ENCODE measurements at regions not wholly inside any gene's neighbourhood (a gene's known extent, or its start where the extent isn't known, plus 50 kb on each side); places are given as distances from the start of the nearest gene placed in this dataset.

GRCh38 chr2:108129636-108130035 is 110.1 kb upstream of the SULT1C3 start:
- POLR2A ChIA-PET: no interaction called here
- H3K27ac ChIP-seq (ENCODE audit: low read length): no peak overlapping the region
- no peaks in the 10 kb centered on the region for H3K27me3 ChIP-seq (replicated peaks in 1 of 2; ENCODE audit: control insufficient read depth in 2 of 2, extremely low read depth in 1 of 2, insufficient read depth in 2 of 2, low read length in 1 of 2)
- H3K36me3 ChIP-seq (ENCODE audit: control insufficient read depth in 2 of 2, extremely low read depth in 1 of 2, insufficient read depth in 1 of 2, low read length in 1 of 2): no peaks in the 10 kb centered on the region
- H3K9me3 ChIP-seq: no peaks in the 10 kb centered on the region
- WGBS (ENCODE audit: insufficient coverage): 0% methylated on average over 1 of the region's 4 CpGs
- ATAC-seq (replicated peaks in 1 of 4): no peak
- H3K4me3 ChIP-seq (ENCODE audit: control insufficient read depth in 1 of 2, extremely low read depth in 1 of 2, low read length in 1 of 2): no peak overlapping the region
- no peaks in the 10 kb centered on the region for H3K9me3 Mint-ChIP-seq
- H3K4me3 Mint-ChIP-seq: no peak overlapping the region
- DNase-seq: no peak
- CTCF ChIA-PET: no interaction called here
- no peaks in the 10 kb centered on the region for H3K36me3 Mint-ChIP-seq
- H3K27ac Mint-ChIP-seq: no peak overlapping the region
- no peaks in the 10 kb centered on the region for H3K4me1 Mint-ChIP-seq
- no peaks in the 10 kb centered on the region for H3K27me3 Mint-ChIP-seq
- H3K4me1 ChIP-seq (ENCODE audit: control insufficient read depth in 1 of 2, extremely low read depth in 1 of 2, insufficient read depth in 2 of 2, low read length in 2 of 2): no peaks in the 10 kb centered on the region

- ChIA-PET CTCF (no interaction called here), POLR2A (no interaction called here)
- H3K4me1 ChIP-seq (ENCODE audit: control insufficient read depth in 1 of 2, extremely low read depth in 1 of 2, insufficient read depth in 2 of 2, low read length in 2 of 2): no peaks in the 10 kb centered on the region
- no peaks in the 10 kb centered on the region for H3K36me3 Mint-ChIP-seq
- no peak overlapping the region for H3K27ac Mint-ChIP-seq
- DNase-seq: no peak
- H3K4me1 Mint-ChIP-seq: no peaks in the 10 kb centered on the region
- H3K9me3 Mint-ChIP-seq: no peaks in the 10 kb centered on the region
- H3K27me3 ChIP-seq (replicated peaks in 1 of 2; ENCODE audit: control insufficient read depth in 2 of 2, extremely low read depth in 1 of 2, insufficient read depth in 2 of 2, low read length in 1 of 2): no peaks in the 10 kb centered on the region
- no peak overlapping the region for H3K4me3 ChIP-seq (ENCODE audit: control insufficient read depth in 1 of 2, extremely low read depth in 1 of 2, low read length in 1 of 2)
- H3K36me3 ChIP-seq (ENCODE audit: control insufficient read depth in 2 of 2, extremely low read depth in 1 of 2, insufficient read depth in 1 of 2, low read length in 1 of 2): no peaks in the 10 kb centered on the region
- no peak overlapping the region for H3K4me3 Mint-ChIP-seq
- no peak for ATAC-seq (replicated peaks in 1 of 4)
- no peaks in the 10 kb centered on the region for H3K9me3 ChIP-seq
- no peaks in the 10 kb centered on the region for H3K27me3 Mint-ChIP-seq
- no peak overlapping the region for H3K27ac ChIP-seq (ENCODE audit: low read length)
- 71% methylated on average over 1 of the region's 2 CpGs for WGBS (ENCODE audit: insufficient coverage)
Observed at GRCh38 chr2:108133457-108133856, 106.3 kb upstream of the SULT1C3 start.

- no peak overlapping the region for H3K27ac Mint-ChIP-seq
- H3K36me3 ChIP-seq (ENCODE audit: control insufficient read depth in 2 of 2, extremely low read depth in 1 of 2, insufficient read depth in 1 of 2, low read length in 1 of 2): no peaks in the 10 kb centered on the region
- ATAC-seq (replicated peaks in 1 of 4): no peak
- ChIA-PET CTCF (no interaction called here), POLR2A (no interaction called here)
- H3K9me3 ChIP-seq: no peaks in the 10 kb centered on the region
- no CpG with 5 or more reads among the region's 2 CpGs for WGBS (ENCODE audit: insufficient coverage)
- no peak for DNase-seq
- H3K27me3 ChIP-seq (replicated peaks in 1 of 2; ENCODE audit: control insufficient read depth in 2 of 2, extremely low read depth in 1 of 2, insufficient read depth in 2 of 2, low read length in 1 of 2): no peaks in the 10 kb centered on the region
- H3K27ac ChIP-seq (ENCODE audit: low read length): no peak overlapping the region
- no peak overlapping the region for H3K4me3 ChIP-seq (ENCODE audit: control insufficient read depth in 1 of 2, extremely low read depth in 1 of 2, low read length in 1 of 2)
- H3K27me3 Mint-ChIP-seq: peaks cover 1 to 4% of the 10 kb centered on the region in 2 donors
- no peaks in the 10 kb centered on the region for H3K4me1 ChIP-seq (ENCODE audit: control insufficient read depth in 1 of 2, extremely low read depth in 1 of 2, insufficient read depth in 2 of 2, low read length in 2 of 2)
- H3K4me3 Mint-ChIP-seq: no peak overlapping the region
- peaks cover 0 to 8% (median 0%) of the 10 kb centered on the region in 3 donors for H3K9me3 Mint-ChIP-seq
- no peaks in the 10 kb centered on the region for H3K4me1 Mint-ChIP-seq
- H3K36me3 Mint-ChIP-seq: no peaks in the 10 kb centered on the region
Observed at GRCh38 chr2:108139521-108139920, 100.2 kb upstream of the SULT1C3 start.

GRCh38 chr2:108145557-108146326 is 94.0 kb upstream of the SULT1C3 start:
- DNase-seq: no peak
- peaks cover 0 to 4% of the 10 kb centered on the region in 2 donors for H3K27me3 Mint-ChIP-seq
- CTCF ChIA-PET: no interaction called here

GRCh38 chr2:108148555-108148954 is 91.2 kb upstream of the SULT1C3 start:
- ChIA-PET CTCF (no interaction called here), POLR2A (no interaction called here)
- H3K9me3 Mint-ChIP-seq: peaks cover 0 to 3% (median 0%) of the 10 kb centered on the region in 3 donors
- Histone ChIP-seq H3K4me3 (ENCODE audit: control insufficient read depth in 1 of 2, extremely low read depth in 1 of 2, low read length in 1 of 2) (no peak overlapping the region), H3K27me3 (replicated peaks in 1 of 2; ENCODE audit: control insufficient read depth in 2 of 2, extremely low read depth in 1 of 2, insufficient read depth in 2 of 2, low read length in 1 of 2) (no peaks in the 10 kb centered on the region), H3K9me3 (no peaks in the 10 kb centered on the region), H3K27ac (ENCODE audit: low read length) (no peak overlapping the region), H3K36me3 (ENCODE audit: control insufficient read depth in 2 of 2, extremely low read depth in 1 of 2, insufficient read depth in 1 of 2, low read length in 1 of 2) (no peaks in the 10 kb centered on the region), H3K4me1 (ENCODE audit: control insufficient read depth in 1 of 2, extremely low read depth in 1 of 2, insufficient read depth in 2 of 2, low read length in 2 of 2) (no peaks in the 10 kb centered on the region)
- WGBS (ENCODE audit: insufficient coverage): 62% methylated on average over 6 of the region's 6 CpGs
- H3K4me3 Mint-ChIP-seq: no peak overlapping the region
- ATAC-seq (replicated peaks in 1 of 4) (no peak), DNase-seq (no peak)
- no peak overlapping the region for H3K27ac Mint-ChIP-seq
- peaks cover 0 to 11% of the 10 kb centered on the region in 2 donors for H3K27me3 Mint-ChIP-seq
- H3K36me3 Mint-ChIP-seq: no peaks in the 10 kb centered on the region
- H3K4me1 Mint-ChIP-seq: no peaks in the 10 kb centered on the region

More at GRCh38 chr2:108145557-108146326, 94.0 kb upstream of the SULT1C3 start:
- no peak overlapping the region for H3K4me3 Mint-ChIP-seq
- H3K27me3 ChIP-seq (replicated peaks in 1 of 2; ENCODE audit: control insufficient read depth in 2 of 2, extremely low read depth in 1 of 2, insufficient read depth in 2 of 2, low read length in 1 of 2): no peaks in the 10 kb centered on the region
- 75% methylated on average over 1 of the region's 2 CpGs for WGBS (ENCODE audit: insufficient coverage)
- H3K36me3 ChIP-seq (ENCODE audit: control insufficient read depth in 2 of 2, extremely low read depth in 1 of 2, insufficient read depth in 1 of 2, low read length in 1 of 2): no peaks in the 10 kb centered on the region
- no peaks in the 10 kb centered on the region for H3K4me1 ChIP-seq (ENCODE audit: control insufficient read depth in 1 of 2, extremely low read depth in 1 of 2, insufficient read depth in 2 of 2, low read length in 2 of 2)
- H3K36me3 Mint-ChIP-seq: no peaks in the 10 kb centered on the region
- no peaks in the 10 kb centered on the region for H3K9me3 ChIP-seq
- H3K9me3 Mint-ChIP-seq: peaks cover 0 to 8% (median 0%) of the 10 kb centered on the region in 3 donors
- no peak overlapping the region for H3K4me3 ChIP-seq (ENCODE audit: control insufficient read depth in 1 of 2, extremely low read depth in 1 of 2, low read length in 1 of 2)
- no peak overlapping the region for H3K27ac Mint-ChIP-seq
- H3K4me1 Mint-ChIP-seq: no peaks in the 10 kb centered on the region
- POLR2A ChIA-PET: interaction anchor here in 1 of 2 donors (0.7 kb wide), 1 partner anchor 32 kb away, joined by 3 read pairs; no protein-coding TSS in a partner anchor
- H3K27ac ChIP-seq (ENCODE audit: low read length): no peak overlapping the region
- no peak for ATAC-seq (replicated peaks in 1 of 4)

GRCh38 chr2:108154366-108155061 is 85.3 kb upstream of the SULT1C3 start:
- H3K9me3 ChIP-seq: no peaks in the 10 kb centered on the region
- Mint-ChIP-seq H3K4me3 (no peak overlapping the region), H3K36me3 (no peaks in the 10 kb centered on the region), H3K4me1 (no peaks in the 10 kb centered on the region), H3K9me3 (no peaks in the 10 kb centered on the region), H3K27ac (no peak overlapping the region), H3K27me3 (peaks cover 0 to 21% of the 10 kb centered on the region in 2 donors)
- H3K27ac ChIP-seq (ENCODE audit: low read length): no peak overlapping the region
- H3K27me3 ChIP-seq (replicated peaks in 1 of 2; ENCODE audit: control insufficient read depth in 2 of 2, extremely low read depth in 1 of 2, insufficient read depth in 2 of 2, low read length in 1 of 2): no peaks in the 10 kb centered on the region
- CTCF ChIA-PET: no interaction called here
- H3K4me3 ChIP-seq (ENCODE audit: control insufficient read depth in 1 of 2, extremely low read depth in 1 of 2, low read length in 1 of 2): no peak overlapping the region
- no peaks in the 10 kb centered on the region for H3K4me1 ChIP-seq (ENCODE audit: control insufficient read depth in 1 of 2, extremely low read depth in 1 of 2, insufficient read depth in 2 of 2, low read length in 2 of 2)
- POLR2A ChIA-PET: interaction anchor here in 1 of 2 donors (0.7 kb wide), 1 partner anchor 33 kb away, joined by 3 read pairs; no protein-coding TSS in a partner anchor
- 95% methylated on average over 4 of the region's 6 CpGs for WGBS (ENCODE audit: insufficient coverage)
- ATAC-seq (replicated peaks in 1 of 4): no peak
- no peaks in the 10 kb centered on the region for H3K36me3 ChIP-seq (ENCODE audit: control insufficient read depth in 2 of 2, extremely low read depth in 1 of 2, insufficient read depth in 1 of 2, low read length in 1 of 2)
- DNase-seq: no peak

Data from T-cell (primary cell).